Endothelial cell of umbilical vein (primary cell): ENCODE measurements at regions not wholly inside any gene's neighbourhood (a gene's known extent, or its start where the extent isn't known, plus 50 kb on each side); places are given as distances from the start of the nearest gene placed in this dataset.

Source experiments
- EZH2 ChIP-seq: IDR thresholded peaks from 2 replicates; pipeline ENCODE4 v1.6.1; 2012; ENCODE audit warnings: borderline replicate concordance, low read depth, mild to moderate bottlenecking, moderate library complexity, low read length, inconsistent platforms; ENCODE audit not compliant: severe bottlenecking
- POLR2A ChIP-seq: IDR thresholded peaks from 2 replicates; pipeline ENCODE4 v1.6.1; 2012; ENCODE audit warnings: low read depth, mild to moderate bottlenecking, control low read depth, low read length
- POLR2AphosphoS5 ChIP-seq: IDR thresholded peaks from 2 replicates; pipeline ENCODE4 v1.6.1; 2012; ENCODE audit warnings: low read depth, mild to moderate bottlenecking, control low read depth, low read length, moderate library complexity; ENCODE audit not compliant: insufficient read depth
- TF ChIP-seq, protein P1 (sequence below), 2 donors: IDR thresholded peaks; 1 replicate in 1 of 2; 2 replicates in 1 of 2; pipeline ENCODE4 v1.5.1; 2011; ENCODE audit warnings: low read length in 2 of 2, mild to moderate bottlenecking in 2 of 2, moderate library complexity in 2 of 2, control low read depth in 1 of 2, inconsistent platforms in 1 of 2, low read depth in 1 of 2; ENCODE audit not compliant: insufficient read depth in 1 of 2; ENCODE audit errors: extremely low read depth in 1 of 2

DNA sequence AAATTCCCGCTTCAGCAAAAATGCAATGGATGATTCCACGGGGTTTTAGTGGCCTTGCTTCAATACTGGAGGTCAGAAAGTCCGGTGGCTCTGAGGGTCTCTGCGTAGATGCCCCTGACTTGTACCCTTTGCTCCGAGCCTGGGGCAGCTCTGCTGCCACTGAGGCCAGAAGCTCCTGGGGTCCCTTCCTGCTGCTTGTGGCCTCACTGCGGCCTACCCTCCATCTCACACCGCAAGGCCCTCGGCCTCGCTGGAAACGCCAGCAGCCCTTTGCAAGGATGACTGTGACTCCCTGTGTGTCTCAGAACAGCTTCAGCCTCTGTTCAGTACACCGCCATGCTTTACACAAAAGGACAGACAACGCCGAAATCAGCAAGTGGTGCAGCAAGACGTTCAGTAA lies 244.8 kb downstream of the ACTR3B start:
- TF ChIP-seq POLR2A = no peak
- TF ChIP-seq, protein P1, sequence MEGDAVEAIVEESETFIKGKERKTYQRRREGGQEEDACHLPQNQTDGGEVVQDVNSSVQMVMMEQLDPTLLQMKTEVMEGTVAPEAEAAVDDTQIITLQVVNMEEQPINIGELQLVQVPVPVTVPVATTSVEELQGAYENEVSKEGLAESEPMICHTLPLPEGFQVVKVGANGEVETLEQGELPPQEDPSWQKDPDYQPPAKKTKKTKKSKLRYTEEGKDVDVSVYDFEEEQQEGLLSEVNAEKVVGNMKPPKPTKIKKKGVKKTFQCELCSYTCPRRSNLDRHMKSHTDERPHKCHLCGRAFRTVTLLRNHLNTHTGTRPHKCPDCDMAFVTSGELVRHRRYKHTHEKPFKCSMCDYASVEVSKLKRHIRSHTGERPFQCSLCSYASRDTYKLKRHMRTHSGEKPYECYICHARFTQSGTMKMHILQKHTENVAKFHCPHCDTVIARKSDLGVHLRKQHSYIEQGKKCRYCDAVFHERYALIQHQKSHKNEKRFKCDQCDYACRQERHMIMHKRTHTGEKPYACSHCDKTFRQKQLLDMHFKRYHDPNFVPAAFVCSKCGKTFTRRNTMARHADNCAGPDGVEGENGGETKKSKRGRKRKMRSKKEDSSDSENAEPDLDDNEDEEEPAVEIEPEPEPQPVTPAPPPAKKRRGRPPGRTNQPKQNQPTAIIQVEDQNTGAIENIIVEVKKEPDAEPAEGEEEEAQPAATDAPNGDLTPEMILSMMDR (IDR thresholded peaks at IDR 0.05; ENCODE audit: extremely low read depth in 1 of 2, insufficient read depth in 1 of 2, low read depth in 1 of 2, low read length in 2 of 2) = no peak
- TF ChIP-seq EZH2 = no peak
- no peak for TF ChIP-seq POLR2AphosphoS5
